ENCODE measurements at regions not wholly inside any gene's neighbourhood (a gene's known extent, or its start where the extent isn't known, plus 50 kb on each side); places are given as distances from the start of the nearest gene placed in this dataset.

DNA sequence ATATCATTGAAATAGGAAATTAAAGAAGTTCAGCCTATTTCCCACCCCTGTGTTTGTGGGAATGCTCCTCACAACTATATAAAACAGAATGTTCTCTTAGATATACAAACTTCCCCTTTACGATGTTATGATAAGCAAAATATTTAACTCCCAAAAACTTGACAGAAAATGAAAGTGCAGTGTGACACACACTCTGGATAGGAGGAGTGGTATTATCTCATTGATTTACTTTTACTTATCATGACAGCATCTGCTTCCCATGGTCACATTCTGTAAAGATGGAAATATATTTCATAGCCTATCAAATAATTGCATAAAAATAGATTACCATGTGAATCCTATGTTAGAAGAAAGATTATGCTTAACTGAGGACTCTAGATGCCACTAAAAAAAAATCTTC lies 96.6 kb upstream of the STK17B start:
- TF ChIP-seq GATA3 (IDR thresholded peaks at IDR 0.05; ENCODE audit: low read depth, low read length) (no peak), GATA2 (IDR thresholded peaks at IDR 0.05; ENCODE audit: low read depth, low read length) (no peak)

Measured in SH-SY5Y (cell line).